ENCODE measurements at regions not wholly inside any gene's neighbourhood (a gene's known extent, or its start where the extent isn't known, plus 50 kb on each side); places are given as distances from the start of the nearest gene placed in this dataset.
"Not testable (repeated sequence)": the region's sequence is repeated elsewhere in the genome, so short reads cannot be mapped to it uniquely, and the experiment has no call there.

- DNase-seq = no peak
Observed at GRCh38 chr2:16194931-16195680, 254.8 kb downstream of the MYCN start.

GRCh38 chr2:16194530-16194929 lies 254.2 kb downstream of the MYCN start:
- DNase-seq = no peak

- no peak for DNase-seq
Observed at GRCh38 chr2:16194096-16194390, 253.7 kb downstream of the MYCN start.

DNA sequence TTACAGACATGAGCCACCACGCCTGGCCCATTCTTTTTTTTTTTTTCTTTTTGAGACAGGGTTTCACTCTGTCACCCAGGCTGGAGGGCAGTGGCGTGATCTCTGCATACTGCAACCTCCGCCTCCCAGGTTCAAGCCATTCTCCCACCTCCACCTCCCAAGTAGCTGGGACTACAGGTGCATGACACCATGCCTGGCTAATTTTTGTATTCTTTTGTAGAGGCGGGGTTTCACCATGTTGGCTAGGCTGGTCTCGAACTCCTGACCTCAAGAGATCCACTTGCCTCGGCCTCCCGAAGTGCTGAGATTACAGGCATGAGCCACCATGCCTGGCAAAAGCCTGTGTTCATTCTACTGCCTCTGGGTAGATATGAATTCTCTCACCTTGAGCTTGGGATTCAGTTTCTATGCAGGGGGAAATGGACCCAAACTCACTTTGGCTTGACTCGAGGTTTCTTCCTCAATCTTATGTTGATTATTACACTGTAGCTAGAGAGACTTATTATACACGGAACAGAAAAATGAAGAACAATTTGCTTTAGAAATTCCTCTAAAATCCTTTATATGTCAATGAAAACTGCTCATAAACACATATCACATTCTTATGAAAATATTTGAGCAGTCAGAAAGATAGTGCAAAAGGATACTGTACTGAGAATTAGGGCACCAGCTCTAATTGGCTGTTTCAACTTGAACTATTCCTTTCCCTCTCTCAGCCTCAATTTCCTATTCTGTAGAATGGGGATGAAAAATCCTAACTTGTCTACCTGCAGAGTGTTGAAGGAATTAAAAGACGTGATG lies 252.3 kb downstream of the MYCN start:
- DNase-seq = no peak

DNA sequence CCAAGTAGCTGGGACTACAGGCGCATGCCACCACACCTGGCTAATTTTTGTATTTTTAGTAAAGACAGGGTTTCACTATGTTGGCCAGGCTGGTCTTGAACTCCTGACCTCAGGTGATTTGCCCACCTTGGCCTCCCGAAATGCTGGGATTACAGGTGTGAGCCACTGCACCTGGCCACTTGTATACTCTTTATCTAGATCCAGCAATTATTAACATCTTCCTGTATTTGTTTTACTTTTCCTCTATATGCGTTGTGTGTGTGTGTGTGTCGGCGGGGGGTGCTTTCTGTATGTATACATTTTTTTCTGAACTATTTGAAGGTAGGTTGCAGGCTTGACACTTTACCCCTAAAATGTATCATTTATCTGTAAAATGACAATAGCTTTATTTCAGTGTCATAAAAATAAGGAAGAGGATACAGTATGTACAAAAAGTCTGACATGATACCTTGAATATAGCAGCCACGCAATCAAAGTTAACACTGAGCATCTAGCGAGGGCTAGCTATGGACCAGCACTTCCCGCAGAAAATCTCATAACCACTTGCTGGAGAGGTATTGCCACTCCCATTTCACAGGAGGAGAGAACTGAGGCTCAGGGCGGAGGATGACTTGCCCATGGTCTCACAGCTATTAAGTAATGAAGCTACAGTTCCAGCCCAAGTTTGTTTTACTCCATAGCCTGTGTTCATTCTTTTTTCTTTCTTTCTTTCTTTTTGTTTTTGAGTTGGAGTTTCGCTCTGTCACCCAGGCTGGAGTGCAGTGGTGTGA lies 251.3 kb downstream of the MYCN start:
- no peak for DNase-seq

- DNase-seq = no peak
Observed at GRCh38 chr2:16190446-16191270, 250.3 kb downstream of the MYCN start.

DNA sequence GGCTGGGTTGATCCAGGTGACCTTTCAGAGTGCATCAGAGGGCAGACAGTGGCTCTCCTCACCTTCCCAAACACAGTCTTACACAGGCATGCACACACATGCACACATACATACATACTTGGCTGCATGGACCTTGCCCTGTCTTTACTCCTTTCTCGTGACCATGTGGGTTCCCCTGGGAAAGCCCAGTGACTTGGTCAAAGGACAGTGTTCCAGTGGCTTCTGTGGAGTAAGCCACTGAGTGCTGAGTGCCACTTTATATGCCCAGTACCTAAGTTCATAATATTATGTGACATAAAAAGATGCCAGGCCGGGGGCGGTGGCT lies 249.4 kb downstream of the MYCN start:
- DNase-seq = no peak

DNA sequence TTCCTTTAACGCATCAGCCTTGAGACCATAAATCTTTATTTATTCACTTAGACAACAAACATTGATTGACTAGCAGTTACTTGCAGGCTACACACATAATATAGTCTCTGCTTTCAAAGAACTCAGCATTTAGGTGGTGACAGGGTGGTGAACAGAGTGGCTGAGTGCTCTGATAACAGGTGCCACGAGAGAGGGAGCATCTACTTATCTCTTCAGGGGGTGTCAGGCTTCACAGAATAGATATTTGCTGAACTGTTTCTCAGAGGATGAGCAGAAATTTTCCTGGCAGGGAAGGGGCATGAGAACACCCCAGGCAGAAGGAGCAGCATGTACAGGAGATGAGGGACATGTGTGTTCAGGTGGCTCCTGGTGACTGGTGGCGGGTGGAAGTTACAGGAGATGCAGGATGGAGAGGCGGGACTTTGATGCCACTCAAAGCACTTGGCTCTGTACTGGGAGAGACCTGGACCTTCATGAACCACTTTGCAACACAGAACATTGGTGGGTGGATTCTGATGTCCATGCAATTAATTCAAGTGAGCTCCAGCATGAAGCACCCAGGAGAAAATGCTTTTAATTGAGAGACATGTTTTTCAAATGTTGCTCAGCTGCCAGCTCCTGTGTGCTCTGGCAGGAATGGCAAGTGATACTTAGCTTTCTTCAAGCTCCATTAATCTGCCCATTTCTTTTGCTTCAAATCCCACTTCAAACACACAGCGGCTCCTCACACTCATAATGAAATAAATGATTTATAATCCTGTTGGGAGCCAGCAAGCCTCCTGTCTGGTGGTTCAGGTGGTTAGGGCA lies 248.9 kb downstream of the MYCN start:
- no peak for DNase-seq

DNA sequence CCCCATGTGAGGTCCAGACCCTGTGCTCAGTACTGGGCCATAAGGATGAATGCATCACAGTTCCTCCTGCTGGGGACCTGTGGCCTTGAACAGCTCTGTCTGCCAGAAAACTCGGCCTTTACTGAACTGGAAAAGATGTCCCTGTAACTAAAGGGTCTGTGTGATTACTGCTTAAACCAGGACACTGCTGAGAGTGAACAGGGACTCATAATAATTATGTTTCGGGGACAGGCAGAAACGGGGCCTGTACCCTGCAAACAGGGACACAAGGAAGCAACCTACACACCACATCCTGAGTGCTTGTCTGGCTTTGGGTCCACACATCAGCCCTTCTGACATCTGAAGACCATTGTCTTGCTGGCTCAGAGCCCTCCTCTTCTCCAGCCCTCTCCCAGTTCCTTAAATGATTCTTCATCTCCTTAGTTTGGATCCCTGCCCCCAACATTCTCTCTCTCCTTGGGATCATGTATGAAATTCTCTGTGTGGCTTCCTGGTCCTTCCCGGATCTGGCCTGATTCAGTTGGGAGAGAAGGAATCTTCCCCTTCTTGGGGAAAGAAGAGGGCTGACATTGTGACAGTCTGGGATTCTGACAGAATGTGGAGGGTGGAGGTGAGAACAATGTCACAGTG lies 248.0 kb downstream of the MYCN start:
- DNase-seq = no peak

DNA sequence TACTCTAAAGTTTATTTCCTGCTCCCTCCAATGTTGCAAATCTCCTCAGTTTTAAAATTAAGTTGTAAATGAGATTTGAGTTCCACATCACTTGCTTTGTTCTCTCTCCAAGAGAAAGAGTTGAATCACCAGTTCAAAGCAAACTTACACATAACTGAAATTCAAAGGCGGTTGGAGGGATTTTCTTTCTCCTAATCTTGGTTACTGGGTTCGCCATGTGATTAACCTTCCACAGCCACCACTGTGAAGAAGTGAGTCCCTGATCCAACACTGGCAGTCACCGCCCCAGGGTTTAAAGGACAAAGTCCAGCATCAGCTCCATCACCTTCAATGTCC lies 247.1 kb downstream of the MYCN start:
- DNase-seq = no peak

DNA sequence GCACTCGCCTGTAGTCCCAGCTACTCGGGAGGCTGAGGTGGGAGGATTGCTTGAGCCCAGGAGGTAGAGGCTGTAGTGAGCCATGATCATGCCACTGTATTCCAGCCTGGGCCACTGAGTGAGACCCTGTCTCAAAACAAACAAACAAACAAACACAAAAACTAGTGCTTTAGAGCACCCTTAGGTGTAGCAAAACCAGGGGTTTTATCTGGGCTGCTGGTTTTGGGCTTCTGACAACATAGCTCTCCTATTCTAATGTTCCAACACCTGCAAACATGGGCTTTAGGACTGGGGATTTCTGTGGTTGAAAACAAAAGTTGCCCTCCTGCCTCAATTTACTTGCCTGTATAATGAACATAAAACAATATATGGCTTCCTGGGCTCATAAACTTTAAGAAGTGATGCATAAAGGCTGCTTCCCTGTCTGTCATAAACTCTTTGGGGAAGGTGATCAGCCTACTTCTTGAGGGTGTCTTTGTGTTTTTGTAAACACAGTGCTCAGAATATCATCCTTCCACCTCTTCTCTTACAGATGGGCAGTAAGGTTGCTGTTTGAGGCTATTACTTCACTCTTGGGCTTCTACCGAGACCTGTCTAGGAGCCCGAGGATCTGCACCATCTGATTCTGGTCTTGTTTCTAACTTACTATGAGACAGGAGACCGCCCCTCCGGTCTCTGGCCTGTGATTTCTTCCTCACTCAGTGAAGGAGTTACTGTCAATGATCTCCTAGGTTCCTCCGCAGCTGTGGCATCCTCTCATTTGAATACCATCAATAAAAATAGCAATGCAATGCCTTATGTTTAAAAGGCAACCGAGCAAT lies 246.5 kb downstream of the MYCN start:
- DNase-seq = no peak

- DNase-seq = no peak
Observed at GRCh38 chr2:16185801-16186272, 245.5 kb downstream of the MYCN start.

GRCh38 chr2:16184945-16185660 lies 244.8 kb downstream of the MYCN start:
- DNase-seq = no peak

DNA sequence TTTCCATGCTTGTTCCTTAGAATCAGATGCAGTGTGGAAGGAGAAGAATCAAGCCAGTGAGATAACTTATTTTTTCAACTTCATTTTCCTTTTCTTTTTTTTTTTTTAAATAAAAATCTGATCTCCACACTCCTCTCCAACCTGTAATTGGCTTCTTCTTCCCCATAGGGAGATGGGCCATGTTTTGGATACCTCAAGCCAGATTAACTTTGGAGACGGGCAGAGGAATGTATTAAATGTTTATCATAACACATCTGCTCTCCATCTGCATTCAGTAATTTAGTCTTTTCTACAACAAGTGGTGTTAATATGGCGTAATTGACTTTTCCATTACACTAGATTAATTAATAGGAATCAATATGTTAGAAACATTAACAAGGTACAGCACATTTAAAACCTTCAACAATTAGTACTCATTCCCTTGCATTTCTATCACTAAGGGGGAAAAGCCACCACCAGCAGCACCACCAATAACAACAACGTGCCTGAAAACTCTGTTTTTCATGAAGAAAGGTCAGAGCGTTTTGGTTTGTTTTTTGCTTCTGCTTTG lies 244.1 kb downstream of the MYCN start:
- DNase-seq = no peak

GRCh38 chr2:16183345-16183744 lies 243.0 kb downstream of the MYCN start:
- DNase-seq = no peak

- no peak for DNase-seq
Observed at GRCh38 chr2:16182841-16183240, 242.5 kb downstream of the MYCN start.

DNA sequence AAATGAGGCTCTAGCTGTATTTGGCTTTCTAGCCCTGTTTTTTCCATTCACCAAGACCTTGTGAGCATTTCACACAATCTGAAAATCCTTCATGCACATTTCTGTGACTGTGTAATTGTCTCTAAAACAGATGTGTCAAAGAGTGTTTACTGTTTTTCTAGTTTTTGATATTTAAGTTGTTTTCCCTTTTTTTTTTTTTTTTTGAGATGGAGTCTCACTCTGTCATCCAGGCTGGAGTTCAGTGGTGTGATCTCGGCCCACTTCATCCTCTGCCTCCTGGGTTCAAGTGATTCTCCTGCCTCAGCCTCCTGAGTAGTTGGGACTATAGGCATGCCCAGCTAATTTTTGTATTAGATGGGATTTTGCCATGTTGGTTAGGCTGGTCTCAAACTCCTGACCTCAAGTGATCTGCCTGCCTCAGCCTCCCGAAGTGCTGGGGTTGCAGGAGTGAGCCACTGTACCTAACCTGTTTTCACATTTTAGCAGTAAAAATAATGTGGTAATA lies 242.0 kb downstream of the MYCN start:
- DNase-seq = not testable (repeated sequence)

GRCh38 chr2:16181741-16182090 lies 241.4 kb downstream of the MYCN start:
- no peak for DNase-seq

DNA sequence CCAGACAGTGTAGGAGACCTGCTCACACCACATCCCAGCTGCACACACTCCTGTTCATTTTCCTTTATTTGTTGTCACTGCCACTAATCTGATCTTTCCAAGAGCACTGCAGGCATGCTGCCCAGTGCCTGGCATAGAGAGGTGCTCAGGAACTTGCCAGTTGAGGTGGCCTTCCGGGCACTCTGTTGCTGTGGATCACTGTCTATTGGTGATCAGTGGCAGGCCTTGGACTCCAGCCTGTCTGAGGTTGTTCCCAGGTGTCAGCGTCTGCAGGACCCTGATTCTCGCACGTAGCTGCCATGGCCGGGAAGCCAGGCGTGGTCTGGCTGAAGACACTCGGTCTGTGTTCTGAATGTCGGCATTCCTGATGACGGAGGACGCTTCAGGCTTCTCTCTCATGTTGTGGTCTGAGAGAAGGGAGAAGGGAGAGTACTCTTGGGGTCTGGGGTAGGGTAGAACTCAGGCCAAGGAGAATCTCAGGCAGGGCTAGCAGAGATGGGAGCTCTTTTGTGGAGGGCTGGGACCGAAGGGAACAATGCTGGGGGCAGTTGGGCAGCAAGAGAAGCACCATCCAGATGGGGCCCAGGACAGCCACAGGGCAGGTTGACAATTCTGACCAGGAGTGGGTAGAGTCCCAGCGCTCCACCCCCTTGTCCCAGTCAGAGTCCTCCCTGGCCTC lies 240.9 kb downstream of the MYCN start:
- no peak for DNase-seq

All from NCI-H2171 (cell line).